Prostate gland (tissue), 2 donors: ENCODE measurements at regions not wholly inside any gene's neighbourhood (a gene's known extent, or its start where the extent isn't known, plus 50 kb on each side); places are given as distances from the start of the nearest gene placed in this dataset.

Experiments used
- CTCF ChIP-seq, 4 experiments: fragments of 200-600 bp in 2 of 4; fragments of 450-650 bp in 2 of 4; sonication (generic) in 2 of 4; IDR thresholded peaks; 1 replicate in 3 of 4; 2 replicates in 1 of 4; pipeline ENCODE4 v1.5.1; 2016 to 2019; ENCODE audit warnings: antibody characterized with exemption in 4 of 4, mild to moderate bottlenecking in 2 of 4, moderate library complexity in 2 of 4
- POLR2AphosphoS5 ChIP-seq: sonication (generic); formaldehyde crosslinking; IDR thresholded peaks from one replicate; pipeline ENCODE4 v1.6.1; 2017; ENCODE audit warnings: antibody characterized with exemption

GRCh38 chr4:11149612-11150259, 279.0 kb downstream of the HS3ST1 start:
- TF ChIP-seq CTCF (IDR thresholded peaks at IDR 0.05) (no peak), POLR2AphosphoS5 (no peak)
